DMS53 treated with DMSO at 0.1 percent for 48 hours (cell line): ENCODE measurements at regions not wholly inside any gene's neighbourhood (a gene's known extent, or its start where the extent isn't known, plus 50 kb on each side); places are given as distances from the start of the nearest gene placed in this dataset.
A peak's percentile ranks its signal among the peaks of the same experiment; 100 is the strongest.

Experiments used
- DNase-seq: peaks from one replicate; lab custom pipeline; 2025; ENCODE audit not compliant: unreplicated experiment; lab: John Stamatoyannopoulos, UW

DNA sequence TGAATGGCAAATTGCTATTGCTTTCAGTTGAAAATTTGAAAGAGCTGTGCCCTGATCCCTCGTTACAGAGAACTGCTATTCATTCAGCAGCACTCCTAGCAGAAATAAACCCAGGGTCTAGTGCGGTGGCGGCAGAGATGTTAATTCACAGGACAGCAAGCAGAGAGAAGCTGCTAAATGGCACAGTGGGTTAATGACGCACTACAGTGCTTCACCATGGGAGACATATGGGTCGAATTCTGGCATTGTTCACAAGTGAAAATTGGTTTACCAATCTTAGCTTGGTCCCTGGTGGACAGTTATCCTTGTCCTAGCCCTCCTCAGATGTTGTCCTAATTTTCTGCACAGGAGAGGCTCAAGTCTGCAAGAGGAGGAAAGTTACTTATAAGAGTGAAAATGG is 807.4 kb downstream of the TLE1 start:
- DNase-seq = no peak

DNA sequence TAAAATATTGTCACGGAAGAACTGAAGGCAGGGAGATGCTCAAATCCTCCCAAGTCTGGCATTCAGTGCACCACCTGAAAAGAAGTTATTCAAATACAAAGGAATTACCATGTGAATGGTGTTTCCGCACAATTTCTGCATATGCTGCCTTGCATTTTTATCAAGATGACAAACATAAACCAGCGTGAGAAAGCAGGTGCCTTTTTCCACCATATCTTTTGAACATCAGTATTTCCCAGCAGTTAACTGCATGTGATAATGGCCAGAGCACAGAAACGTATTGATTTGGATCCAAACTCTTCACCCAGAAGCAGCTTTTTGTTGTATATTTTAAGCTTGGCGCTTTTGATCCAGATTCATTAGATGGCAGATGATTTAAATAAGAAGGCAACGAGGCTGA is 808.0 kb downstream of the TLE1 start:
- DNase-seq = no peak

DNA sequence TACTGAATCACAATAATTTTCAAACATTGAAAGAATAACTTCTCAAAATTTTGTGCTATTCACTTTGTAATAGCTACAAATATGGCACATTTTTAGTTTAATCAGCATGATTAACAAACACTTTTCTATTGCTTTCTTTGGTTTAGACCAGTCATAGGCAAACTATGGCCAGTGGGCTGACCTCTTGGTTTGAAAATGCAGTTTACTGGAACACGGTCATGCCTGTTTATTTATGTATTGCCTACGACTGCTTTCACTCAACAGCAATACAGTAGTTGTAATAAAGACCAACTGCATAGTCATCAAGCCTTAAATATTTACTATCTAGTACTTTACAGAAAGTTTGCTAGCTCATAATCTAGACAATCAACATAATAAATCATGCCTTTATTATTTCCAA is 810.8 kb downstream of the TLE1 start:
- DNase-seq = no peak

DNA sequence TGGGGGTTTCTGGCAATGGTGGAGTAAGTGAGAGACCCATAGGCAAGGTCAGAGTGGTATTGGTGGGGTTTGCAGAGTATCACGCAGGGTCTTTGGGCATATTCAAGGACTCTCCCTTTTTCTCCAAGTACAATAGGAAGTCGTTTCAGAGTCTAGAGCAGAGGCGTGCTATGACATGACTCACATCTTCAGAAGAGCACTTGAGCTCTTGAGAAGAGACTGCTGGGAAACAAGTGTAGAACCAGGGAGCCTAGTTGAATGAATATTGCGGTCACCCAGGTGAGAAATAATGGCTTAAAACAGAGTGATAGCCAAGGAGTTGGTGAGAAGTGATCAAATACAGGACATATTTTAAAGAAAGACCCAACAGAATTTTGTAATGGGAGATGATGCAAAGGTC is 813.4 kb downstream of the TLE1 start:
- peak; percentile 16 for DNase-seq

DNA sequence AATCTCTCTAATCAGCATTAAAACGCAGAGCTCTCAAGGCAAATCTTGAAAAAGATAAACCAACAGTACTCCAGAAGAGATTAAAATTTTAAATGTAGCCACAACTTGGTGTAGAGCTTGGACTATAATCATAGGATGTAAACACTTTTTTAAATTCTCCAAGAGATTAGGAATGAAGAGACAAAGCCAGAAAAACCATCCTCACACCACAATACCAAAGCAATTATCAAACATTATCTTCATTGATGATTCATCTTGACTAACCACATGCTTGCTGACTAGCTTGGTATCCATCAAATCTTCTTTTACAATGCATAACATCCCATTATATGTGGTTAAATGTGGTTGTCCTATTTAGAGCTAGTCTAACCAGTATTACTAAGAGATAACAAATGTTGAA is 815.1 kb downstream of the TLE1 start:
- DNase-seq = no peak

DNA sequence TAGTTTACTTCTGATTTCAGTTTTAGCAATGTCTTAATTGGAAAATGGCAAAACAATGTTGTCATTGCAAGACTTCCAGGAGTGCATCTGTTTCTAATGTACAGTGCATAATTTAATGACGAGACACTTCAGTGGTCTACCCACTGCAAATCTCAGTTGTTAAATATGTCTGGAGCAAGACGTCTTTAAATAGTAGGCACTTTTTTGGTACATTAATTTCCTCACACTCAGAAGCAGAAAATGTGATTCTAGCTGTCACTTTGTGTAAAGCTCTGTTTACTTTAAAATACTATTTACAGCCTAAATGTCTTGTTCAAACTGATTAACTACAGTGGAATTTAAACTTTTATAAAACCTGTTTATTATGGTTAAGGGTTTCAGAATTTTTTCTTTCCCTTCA is 815.5 kb downstream of the TLE1 start:
- DNase-seq = no peak

DNA sequence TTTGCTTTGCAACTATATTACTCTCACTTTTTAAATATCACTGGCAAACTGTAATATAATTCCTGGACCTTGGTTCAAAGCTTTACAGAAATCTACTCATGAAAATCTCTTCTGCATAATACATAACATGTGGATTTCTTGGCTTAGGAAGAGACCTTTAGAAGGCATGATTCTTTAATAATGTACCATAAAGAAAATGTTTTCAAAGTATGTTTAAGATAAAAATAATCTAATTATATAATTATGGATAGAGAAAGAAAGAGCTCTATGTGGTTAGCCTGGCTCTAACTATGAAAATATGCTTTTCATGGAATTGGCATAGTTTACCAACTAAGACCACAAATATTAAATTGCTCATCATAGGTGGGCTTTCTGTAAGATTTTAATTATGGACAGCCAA is 817.8 kb downstream of the TLE1 start:
- DNase-seq = no peak

DNA sequence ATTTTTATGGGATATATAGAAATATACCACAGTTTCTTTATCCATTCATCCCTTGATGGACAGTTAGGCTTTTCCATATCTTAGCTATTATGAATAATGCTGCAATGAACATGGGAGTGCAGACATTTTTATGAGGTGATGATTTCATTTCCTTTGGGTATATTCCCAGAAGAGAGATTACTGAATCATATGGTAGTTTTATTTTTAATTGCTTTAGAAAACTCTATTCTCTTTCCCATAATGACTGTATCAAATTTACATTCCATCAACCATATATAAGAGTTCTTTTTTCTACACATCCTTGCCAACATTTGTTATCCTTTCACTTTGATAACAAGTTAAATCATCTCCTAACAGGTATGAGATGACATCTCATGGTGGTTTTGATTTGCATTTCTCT is 821.6 kb downstream of the TLE1 start:
- DNase-seq = no peak

DNA sequence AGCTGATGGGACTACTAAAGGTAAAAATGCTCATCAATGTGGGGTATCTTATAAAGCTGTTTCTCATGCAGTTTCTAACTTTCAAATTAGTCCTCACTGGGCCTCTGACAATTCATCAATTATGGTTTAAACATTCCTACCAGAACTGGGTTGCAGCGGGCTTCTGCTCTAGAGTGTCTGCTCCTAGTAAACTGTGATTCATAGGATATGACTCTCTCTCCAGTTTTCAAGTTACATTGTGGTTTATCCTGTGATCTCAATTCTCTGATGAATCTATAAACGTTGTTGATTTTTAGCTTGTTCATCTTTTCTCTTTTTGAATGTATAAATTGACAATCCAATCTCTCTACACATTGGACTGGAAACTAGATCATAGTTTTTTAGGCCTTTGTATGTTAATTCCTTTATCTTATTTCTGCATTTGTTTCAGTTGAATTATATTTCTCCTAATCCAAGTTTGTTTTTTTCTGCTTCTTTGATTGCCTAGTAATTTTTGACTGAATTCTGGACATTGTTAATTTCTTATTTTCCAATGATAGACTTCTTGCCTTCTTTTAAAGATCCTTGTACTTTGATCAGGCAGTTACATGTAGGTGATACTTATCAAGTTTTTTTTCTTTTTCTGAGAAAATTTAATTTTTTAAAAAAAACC is 822.6 kb downstream of the TLE1 start:
- no peak for DNase-seq

DNA sequence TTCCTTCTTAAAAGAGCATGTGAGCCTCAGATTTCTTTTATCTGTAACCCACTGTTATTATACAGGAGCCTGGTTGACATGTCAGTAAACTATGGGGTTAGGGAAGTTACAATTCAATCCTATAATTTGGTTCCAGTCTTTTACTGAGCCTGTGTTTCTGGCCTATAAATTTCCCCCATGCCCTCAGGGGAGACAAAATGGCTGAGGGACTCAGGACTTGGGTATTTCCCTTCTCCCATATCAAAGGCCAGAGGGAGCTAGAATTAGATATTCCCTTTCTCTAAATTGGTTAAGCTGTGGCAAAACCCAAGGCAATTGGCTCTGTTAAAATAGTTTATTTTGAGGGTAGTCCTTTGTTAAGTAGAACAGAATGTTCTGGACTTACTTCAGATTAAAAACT is 823.2 kb downstream of the TLE1 start:
- no peak for DNase-seq

DNA sequence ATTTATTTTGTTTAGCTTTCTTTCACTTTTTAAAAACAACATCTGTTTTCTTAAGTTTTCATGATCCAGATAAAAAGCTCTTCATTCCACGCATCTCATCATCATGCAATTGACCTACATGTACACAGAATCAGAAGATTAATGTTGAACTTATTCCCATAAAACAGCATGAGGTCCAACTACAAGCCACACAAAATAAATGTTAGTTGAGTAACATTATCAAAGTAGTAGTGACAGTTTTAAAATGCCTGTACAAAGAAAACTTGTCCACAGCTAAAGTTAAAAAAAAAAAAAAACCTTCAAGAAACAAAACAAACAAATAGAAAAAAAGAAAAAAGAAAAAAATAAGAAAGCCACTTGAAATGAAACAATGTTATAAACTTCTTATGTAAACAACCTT is 846.3 kb downstream of the TLE1 start:
- DNase-seq = no peak

DNA sequence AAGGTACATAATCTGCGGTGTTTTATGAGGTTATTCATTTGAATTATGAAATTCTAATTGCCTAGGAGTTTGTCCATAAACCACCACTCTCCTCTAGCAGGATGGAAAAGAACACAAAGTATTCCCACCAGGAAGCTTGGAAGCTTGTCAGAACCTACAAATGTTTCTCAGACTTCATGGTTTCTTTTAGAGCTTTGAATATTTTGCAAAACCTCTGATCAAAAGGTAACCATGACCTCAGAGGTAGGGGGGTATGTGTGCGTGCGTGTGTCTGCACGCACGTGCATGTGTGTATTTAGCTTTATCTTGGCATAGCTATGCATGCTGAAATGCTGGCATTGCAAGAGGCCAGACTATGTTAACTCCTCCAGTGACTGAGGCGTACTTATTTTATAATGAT is 847.0 kb downstream of the TLE1 start:
- DNase-seq = no peak

DNA sequence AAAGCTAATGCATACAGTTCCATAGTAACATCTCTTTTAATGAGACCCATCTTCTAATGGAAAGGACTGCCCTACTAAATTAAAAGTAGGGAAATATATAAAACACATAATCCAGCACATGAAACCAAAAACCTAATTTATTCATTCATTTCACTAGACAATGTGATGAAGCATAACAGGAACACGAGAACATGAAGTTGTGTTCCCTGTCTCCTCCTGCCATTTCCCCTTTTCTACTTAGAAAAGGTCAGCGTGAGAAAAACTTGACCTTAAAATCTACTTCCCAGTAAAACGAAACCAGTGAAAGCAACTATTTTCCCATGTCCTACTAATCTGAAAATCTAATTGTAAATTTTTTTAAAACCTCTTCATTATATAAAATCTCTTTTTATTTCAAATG is 847.5 kb downstream of the TLE1 start:
- DNase-seq = no peak

DNA sequence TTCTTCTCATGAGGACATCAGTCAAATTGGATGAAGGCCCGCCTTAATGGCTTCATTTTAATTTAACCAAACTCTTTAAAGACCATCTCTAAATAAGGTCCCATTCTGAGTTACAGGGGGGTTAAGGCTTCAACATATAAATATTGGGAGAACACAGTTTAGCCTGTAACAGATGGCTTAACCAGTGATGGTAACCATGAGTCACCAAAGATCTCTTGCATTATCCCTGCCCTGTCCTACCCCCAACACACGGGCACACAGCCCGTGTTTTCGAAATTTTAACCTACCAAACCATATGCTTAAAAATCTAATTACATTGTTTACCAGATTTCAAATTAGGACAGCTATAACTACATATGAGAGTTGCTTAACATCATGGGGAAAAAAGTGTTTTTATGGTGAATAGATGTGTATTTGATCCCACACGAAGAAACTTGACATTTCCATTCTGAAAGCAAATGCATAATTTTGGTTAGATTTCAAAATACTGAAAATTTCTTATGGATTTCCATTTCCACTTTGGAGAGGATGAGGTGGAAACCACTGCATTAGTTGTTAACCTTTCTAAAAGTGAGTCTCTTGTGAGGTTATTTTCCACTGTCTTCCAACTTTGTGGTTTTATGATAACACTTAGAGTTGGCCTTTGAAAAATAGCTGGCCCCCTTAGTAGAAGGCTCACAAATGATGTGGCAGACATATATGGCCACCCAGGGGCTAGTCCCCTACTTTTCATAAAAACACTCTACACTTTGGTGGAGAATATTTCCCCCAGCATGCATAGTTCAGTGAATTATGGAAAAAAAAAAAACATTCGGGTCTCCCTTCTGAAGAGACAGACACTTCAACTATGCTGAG is 849.3 kb downstream of the TLE1 start:
- no peak for DNase-seq

DNA sequence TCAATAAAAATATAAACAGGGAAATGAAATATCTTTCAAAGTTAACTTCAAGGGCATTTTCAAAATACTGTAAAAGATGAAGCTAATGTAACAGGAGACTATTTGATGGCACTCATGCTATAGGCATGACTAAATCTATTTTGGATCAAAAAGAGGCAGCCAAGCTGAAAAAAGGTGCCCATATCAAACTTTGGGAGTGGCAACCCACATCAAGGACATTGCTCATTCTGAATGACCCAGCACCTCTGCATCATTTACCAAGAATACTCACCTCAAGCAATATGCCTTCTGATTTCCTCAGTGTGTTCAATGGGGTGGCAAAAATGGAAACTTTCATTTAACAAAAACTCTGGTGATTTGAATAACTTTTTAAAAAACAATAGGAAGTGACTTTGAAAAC is 853.3 kb downstream of the TLE1 start:
- DNase-seq = no peak

DNA sequence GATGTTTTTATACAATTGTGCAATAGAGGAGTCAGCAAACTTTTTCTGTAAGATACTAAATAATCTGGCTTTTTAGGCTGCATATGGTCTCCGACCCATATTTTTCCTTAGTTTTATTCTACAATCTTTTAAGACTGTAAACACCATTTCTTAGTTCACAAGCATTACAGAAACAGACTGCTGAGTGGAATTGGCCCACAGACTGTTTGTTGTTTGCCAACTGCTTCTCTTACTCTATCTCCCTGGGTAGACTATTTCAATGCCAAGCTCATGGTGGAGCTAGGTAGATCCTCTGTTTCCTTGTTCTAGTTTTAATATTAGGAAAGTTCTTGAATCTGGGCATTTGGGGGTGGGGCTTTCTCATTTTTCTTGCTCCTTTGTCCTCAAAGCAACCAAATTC is 857.6 kb downstream of the TLE1 start:
- no peak for DNase-seq

DNA sequence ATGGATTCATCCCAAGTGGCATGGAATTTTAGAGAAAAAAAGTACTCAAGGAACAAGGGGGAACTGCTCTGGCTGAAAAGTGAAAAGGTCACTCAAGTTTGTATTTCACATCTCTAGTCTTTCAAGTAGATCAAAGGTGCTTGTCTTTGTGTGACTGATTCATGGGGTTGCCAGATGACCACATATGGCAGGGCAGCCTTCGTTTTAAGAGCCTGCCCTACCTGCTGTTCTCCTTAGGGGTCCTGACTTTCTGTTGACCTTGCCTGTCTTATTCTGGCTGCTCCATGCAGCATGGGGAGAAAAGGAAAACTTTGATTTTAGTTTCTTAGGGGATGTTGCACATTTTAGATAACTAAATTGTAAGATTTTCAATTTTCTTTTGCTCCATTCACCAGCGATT is 877.7 kb downstream of the TLE1 start:
- no peak for DNase-seq

DNA sequence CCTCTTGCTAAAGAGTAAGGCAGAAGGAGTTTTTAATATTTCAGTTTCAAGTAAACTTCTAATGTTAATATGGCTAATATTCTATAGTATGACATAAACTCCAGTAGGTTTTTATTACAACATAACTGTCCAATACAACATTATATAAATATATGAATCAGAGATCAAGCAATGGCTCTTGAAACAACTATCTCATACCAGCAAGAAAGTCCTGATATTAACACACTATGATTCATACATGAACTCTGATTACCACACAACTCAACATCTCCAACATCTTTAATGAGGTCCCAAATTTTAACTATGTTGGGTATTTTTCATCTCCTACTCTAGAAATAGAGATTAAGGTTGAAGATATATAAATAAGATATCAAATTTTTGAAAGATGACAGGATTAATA is 878.3 kb downstream of the TLE1 start:
- no peak for DNase-seq

DNA sequence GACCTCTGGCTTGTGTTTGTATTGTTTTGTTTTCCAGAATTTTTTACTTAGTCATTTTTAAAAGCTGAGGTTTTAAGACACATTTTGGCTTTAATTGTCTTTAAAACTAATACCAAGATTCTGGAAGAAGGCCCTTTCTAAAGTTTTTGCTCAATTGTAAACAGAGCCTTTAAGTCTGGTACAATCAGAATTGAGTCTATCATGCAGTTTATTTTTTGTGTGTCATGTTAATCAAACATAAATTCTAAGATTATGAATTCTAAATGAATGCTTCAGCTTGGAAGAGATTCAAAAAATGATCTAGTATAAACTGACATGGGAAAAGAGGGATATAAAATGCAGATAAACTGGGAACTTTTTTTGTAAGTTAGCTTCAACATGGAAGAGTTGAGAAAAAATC is 882.7 kb downstream of the TLE1 start:
- no peak for DNase-seq

DNA sequence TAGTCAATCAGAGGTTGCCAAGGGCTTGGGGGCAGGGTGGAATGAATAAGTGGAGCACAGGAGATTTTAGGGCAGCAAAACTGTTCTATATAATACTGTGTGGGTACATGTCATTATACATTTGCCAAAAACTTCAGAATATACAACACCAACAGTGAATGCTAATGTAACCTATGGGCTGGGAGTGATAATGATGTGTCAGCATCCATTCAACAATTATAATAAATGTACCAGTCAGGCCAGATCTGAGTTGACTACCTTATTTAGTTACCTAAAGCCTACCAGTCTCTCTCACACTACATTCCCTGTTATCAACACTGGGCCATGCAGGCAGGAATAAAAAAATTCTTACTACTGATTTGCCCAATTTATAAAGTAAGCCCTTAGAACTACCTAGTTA is 884.5 kb downstream of the TLE1 start:
- DNase-seq = no peak

DNA sequence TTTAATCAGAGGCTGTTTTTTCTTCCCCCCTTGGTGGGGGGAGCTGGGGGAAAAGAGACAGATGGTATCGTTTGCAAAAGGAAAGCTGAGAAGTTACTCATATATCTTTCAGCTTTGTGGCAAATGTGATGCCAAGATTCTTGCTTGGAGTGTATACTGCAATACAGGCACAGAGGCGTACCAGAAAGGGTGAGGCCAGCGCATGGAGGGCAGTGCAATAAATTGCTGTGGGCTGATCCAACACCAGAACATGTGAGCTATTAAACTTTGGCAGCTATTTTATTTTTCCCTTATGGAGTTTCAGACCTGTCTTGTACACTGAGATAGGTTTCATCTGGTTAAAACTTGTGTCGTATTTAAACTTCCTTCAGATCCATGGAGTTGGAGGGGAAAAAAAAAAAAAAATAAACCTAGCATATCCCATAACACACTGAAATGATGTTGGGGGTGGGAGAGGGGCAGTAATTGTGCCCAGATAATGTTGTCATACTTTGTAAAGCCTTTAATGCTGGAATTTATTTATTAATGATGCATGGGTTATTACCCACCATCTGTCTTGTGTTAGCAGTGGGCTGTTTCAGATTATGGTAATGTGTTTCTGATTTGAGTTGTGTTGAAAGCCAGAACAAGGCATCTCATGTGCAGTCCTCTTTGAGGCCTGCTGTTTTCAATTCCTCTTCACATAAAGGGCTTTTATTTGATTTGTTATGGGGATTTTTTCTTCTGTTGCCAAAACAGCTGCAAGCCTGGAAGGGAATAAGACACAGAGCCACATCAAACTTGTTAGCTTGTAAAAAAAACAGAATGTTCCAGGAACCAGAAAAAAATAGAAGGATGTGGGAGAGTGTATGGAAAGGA is 891.3 kb downstream of the TLE1 start:
- DNase-seq = no peak
